ENCODE measurements at regions not wholly inside any gene's neighbourhood (a gene's known extent, or its start where the extent isn't known, plus 50 kb on each side); places are given as distances from the start of the nearest gene placed in this dataset.

DNA sequence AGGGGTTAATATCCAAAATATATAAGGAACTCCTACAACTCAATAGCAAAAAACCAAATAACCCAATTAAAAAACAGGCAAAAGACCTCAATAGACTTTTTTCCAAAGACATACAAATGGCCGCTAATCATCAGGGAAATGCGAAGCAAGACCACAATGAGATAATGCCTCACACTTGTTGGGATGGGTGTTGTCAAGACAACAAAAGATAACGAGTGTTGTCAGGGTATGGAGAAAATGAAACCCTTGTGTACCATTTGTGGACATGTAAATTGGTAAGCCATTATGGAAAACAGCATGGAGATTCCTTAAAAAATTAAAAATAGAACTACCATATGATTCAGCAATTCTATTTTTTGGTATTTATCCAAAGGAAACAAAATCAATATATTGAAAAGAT lies 620.2 kb downstream of the ACTL7B start:
- DNase-seq: no peak

DNA sequence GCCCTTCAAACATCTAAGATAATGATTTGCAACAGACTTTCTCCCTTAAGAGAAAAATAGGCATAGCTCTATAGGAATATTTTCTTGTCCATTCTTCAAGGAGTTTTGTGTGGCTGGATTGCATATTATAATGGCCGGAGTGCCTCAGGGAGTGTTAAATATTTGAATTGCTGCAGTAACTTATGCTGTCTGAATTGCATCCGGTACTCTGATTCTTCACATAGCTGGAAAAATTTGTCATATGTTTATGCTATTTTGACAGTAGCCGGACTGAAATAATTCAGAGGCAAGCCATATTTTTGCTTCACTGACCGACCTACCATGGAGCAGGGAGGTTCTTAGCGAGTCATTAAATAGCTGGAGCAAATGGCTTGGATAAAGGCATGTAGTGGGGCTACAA lies 621.0 kb downstream of the ACTL7B start:
- peak; percentile 45 for DNase-seq

DNA sequence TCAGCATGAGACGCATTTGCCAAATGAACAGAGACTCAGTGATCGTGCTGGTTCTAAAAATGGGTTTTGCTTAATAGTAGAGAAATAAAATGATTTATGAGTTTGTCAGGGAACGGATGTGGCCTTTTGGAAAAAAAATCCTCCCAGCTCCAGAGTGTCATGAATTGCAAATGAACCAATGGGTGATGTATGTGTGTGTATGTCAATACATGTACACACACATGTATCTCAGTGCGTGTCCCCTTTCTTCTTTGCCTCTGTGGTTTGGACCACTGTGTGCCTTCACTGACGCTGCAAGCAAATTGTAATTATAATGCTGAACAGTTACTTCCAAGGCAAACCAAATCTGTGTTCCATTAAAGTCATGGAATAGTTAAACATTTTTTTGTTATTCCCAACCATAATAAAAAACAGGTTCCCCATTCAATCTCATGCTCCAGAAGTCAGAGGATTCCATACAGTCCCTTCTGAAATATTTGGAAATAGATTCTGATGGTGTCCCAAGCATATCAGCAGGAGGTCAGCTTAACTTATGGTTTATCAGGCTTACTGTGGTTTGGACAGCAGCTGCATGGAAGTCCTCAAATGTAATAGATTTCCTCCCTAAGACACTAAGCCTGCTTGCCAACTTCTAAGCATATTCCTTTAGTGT lies 630.5 kb downstream of the ACTL7B start:
- DNase-seq: peak; percentile 63

DNA sequence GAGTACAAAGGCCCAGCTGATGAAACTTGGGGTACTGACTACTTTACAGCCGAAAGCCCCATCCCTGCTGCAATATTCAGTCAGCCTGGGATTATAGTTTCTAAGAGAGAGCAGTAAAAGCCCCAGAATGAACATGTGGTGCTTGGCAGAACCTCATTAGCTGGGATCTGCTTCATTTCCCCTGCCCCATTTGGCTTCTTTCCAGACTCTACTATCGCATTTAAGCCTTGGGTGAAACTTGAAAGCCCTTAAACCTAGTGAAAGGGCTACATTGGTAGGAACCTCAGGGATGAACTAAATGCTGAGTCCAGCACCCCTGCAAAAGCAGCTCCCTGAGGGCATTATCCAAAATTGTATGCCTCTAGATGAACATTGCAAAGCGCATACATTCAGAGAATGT lies 631.1 kb downstream of the ACTL7B start:
- DNase-seq: peak; percentile 24

DNA sequence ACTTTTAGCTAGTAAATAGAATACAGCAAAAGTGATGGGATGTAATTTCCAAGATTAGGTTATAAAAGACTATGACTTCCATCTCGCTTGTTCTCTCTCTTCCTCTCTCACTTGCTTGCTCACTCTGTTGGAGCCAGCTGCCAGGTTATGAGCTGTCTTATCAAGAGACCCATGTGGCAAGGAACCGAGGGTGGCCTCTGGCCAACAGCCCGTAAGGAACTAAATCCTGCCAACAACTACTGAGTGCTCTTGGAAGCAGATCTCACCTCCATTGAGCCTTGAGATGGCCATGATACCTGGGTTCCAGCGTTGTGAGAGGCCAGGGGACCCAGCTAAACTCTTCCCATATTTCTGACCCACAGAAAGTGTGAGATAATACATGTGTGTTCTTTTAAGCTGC lies 636.1 kb downstream of the ACTL7B start:
- DNase-seq: no peak

DNA sequence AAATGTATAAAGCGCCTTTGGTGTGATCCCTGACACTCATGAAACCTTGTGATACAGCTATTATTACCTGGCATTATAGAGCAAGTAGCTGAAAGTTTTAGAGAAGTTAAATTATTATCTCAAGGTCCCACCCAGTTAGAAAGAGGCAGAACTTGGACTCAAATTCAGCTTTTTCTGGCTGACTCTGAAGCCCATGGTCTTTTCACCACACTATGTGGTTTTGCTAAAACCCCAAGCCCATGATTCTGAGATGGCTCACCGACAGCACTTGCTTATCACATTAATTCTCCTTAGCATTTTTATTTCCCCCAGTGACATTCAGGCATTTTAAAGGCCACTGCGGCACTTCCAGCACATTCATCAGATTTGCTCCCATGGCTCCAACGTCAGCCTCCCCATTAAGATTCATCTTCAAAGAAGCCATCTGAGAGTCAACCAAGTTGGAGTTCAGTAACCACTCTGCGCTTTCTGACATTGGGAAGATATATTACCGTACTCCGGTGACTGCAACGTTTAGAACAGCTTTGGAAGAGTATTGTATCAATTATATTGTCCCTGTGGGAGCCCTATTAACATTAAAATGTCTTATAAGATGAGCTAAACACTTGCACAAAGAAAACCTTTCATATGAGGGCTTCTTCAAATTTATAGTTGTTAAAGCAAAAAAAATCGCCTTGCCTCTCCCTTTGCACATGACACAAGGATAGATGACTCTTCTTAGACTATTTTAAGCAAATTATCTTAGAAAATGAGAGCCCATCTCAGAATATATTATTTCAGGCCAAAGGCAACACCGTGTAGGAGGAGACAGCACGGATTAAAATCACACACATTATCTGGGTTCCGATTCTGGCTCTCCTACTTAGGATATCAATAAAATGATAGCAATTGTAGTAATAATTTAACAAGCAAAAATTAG lies 638.1 kb downstream of the ACTL7B start:
- no peak for DNase-seq

DNA sequence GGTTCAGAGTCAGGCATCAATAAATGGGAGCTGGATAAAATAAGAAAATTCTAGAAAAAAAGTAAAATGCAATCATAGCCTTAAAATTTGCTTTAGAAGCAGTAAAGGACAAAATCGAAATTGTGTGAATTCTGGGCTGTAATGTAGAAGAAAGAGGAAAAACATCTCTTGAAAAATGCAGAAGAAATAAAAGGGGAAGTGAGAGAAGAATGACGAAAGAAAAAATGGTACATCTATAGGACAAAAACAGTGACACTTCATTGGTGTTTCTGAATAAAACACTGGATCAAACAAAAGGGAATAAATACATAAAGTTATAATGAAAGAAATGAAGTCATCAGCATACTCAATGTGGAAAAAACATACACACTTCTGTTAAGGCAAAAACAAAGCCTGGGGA lies 642.3 kb downstream of the ACTL7B start:
- DNase-seq: no peak

DNA sequence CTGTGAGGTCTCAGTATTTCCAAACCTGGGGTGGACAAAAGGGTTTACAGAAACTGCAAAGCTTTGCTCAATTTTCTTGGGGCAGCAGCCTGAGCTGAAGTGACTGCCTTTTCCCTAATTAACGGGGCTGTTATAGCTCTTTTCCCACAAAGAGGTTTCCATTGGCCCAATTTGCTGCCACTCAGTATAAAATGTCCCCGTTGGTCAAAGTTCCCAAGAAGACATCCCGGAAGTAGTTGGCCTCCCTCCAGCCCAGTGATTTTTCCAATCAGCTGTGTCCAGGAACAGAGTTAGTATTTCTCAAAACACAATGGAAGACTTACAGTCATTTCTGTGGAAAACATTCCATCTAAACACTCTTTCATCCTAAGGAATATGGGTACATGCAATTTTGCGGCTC lies 643.6 kb downstream of the ACTL7B start:
- peak; percentile 34 for DNase-seq

DNA sequence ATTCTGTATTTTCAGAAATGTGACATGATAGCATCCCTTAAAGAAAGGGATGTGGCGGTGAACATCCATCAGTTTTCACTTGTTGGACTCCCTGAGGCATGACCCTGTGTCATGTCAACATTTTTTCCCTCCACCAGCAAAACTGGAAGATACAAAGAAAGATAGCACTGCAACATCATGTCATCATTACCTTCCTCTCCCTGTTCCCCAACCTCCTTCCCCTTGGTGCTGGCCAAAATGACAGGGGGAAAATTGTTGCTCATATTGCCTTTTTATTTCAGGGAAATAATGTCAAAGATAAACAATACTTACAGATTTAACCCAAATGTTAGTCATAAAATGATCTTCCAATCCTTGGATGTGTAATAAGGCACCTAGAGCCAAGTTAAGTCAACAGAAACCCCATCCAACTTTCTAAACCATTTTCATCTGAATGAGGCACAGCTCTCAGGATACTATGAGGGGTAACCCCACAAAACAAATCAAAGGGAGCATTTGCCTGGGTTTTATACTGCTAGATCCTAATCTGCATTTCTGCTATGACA lies 644.3 kb downstream of the ACTL7B start:
- DNase-seq: no peak

DNA sequence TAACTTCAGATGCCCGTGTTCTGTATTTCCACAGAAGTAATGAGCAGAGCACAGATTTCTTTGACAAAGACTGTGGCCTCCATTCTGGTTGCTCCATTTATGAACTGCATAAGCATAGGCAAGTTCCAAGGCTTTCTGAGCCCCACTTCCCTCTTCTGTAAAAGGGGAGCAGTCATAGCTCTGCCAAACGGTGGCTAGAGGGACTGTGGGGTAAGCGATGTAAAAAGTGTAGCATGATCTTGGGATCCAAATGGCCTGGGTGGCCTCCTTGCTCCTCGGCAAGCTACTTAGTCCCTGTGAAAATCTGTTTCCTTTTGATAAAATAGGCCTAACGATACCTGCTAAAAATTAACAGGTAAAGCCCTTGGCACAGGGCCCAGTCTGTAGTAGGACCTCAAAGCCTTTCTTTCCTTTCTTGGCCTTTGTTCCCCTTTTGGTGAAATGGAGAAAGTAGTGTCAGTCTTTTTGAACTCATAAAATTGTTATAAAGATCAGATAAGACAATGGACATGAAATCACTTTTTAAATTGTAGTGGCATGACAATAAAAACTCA lies 646.6 kb downstream of the ACTL7B start:
- DNase-seq: no peak

DNA sequence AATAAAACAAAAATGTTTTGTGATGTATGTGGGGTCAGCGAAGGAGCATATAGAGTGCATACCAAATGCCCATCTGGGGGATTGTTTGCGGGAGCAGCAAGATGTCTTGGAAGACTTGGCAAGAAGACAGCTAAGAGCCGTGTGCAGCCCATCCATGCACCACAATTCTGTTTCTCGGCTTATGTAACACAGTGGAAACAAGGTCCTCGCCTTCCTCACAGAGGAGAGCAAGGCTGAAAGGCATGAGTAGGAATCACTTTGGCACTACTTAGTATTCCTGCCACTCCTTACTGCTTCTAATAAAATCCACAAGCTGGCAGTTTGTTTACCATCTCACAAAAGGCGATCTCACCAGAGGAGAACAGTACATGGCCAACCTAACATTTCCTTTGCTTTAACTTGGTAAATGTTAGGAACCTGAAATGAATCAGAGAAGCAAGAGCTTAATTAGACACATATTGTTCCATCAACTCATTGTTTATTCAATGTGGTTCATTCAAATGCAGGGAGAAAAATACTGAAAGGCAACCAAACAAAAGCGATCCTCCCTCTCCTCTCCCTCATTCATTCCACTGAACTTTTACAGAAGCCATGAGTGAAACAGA lies 648.1 kb downstream of the ACTL7B start:
- peak; percentile 64 for DNase-seq

DNA sequence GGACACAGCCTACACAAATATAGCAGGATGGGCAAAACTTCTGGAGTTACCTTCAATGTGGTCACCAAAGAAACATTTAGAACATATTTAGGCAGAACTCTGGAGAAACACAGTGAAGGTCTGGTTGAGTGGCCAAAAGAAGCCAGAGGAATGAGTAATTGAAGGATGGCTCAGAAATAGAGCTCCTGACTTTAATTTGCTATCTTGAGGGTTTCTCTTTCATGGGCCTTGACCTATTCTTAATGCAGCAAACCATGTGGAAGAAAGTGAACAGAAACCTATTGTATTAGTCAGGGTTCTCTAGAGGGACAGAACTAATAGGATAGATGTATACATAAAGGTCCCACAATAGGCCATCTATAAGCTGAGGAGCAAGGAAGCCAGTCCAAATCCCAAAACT lies 650.5 kb downstream of the ACTL7B start:
- no peak for DNase-seq

DNA sequence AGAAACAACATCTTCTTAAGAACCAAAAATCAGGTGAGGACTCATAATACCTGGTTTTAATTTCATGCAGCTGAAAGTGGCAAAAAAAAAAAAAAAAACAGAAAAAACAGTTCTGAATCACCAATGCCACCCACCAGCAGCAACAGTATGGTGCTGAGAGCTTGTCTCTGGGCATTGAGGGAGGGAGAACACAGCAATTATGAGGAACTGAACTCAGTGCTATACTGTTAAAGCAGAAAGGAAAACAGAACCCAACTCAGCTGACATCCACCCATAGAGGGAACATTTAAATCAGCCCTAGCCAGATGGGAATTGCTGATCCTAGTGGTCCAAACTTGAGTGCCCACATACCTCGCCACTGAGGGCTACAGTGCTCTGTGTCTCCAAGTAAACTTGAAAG lies 657.9 kb downstream of the ACTL7B start:
- DNase-seq: no peak

DNA sequence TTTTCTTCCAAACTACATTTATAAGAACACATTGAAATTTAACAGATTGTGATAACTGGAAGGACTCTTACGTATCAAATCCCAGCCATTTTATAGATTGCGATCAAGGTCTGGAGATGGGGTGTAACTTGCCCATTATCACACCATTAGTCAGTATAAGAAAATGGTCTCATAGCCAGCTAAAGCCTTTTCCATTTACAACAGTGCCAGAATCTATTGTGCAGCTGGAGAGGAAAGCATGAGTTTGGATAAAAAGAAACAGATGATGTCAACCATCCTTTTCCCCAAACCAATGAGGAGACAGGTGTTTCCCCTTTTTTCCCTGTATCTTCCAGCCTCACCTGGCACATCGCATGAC lies 658.8 kb downstream of the ACTL7B start:
- DNase-seq: no peak

DNA sequence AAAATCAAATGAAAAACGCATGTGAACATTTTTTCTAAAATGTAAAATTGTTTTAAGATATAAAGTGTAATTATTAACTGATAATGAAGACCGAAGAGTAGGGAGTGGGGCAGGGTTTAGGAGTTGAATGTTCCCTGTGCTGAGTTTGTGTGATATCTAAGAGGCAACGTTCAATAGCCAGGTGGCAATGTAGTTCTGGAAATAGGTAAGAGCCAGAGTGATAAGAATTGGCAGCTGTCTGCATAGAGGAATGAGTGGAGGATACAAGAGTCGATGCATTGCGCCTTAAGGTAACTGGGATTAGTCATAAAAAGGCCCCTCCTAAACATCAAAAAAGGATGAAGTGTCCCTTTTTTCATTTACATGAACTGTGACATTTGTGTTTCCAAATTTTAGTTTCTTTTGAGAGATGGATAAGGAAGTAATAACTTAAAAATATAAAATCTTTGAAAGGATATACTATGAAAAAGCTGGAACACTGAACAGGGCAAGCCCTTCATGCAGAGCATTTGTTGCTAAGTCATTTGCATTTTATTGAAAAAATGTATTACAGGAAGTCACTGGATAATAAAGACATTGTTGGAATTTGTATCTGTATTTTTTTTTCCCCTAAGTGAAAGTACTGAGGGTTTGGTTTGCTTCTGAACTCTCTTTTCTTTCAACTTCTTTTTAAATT lies 659.3 kb downstream of the ACTL7B start:
- no peak for DNase-seq

DNA sequence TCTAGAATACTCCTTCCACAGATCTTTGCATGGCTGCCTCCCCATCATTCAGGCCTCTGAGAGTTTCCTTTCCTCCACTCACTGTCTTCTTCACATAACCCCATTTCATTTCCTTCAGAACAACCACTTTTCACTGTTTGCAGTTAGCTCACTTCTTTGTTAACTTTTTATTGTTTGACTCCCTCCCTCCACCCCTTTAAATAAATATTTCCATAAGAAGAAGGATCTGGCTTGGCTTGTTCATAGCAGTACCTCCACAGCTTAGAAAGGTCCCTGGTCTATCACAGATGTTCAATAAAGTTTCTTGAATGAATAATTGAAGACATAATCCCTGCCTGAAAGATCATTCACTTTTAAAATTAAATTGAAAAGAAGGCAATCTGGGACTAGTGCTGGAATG lies 661.6 kb downstream of the ACTL7B start:
- no peak for DNase-seq

DNA sequence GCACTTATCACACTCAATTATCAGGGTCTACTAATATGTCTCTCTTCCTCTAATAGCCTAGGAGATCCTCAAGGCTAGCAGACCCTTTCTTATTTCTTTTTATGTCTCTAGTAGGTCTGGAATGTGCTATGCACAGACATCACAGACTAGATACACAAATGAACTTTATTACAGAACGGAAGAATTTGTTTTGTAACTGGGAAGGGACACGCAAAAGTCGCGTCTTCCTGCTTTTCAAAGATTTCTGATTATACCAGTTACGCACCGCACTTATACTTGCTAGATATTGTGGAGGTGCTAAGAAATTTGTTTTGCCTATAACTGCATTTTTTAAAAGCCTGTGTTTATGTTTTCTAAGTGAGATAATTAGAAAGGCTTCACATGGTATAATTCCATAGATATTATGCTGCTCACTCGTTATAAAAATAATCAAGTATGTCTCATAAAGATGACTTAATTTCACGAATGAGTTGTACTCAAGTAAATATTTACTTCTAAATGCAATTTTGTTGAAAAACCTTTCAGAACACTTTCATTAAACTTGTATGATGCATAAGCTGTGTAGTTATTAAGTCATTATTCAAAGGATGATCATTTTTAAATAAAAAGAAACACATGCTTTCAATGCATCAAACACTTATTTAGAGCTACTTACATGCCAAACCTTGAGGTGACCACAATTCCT lies 662.6 kb downstream of the ACTL7B start:
- no peak for DNase-seq

DNA sequence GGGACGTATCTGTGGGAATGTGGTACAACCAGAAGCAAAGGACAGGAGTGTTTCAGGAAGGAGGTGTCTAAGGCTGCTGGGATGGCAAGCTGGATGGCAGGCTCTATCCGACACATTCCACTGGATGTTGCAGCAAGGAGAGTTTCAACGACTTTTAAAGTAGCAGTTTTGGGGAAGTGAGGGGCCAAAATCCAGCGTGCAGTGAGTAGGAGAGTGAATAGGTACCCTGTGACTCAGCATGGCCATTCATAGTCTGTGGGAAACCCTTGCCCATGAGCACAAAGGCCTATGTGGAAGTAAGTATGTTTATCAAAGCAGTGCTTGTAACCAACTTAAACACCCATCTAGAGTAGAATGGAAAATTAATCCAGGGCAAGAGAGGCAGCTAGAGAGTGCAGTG lies 664.7 kb downstream of the ACTL7B start:
- no peak for DNase-seq

DNA sequence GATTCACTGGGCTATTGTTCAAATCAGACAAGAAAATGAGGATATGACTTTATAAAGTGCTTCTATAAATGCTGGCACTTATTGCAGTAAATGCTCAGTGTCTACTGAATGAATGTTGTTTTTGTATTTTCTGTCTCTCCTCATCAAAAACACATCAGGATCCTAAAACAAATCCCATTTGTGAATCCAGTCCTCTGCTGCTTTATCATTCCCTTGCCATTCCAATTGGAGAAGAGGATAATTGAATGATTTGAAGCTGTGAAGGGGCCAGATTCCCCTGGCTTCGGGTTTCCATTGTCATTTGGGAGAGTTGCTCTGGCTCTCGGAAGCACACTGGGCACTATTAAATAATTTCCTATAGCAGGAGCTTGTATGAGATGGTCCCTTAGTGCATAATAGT lies 666.8 kb downstream of the ACTL7B start:
- no peak for DNase-seq

DNA sequence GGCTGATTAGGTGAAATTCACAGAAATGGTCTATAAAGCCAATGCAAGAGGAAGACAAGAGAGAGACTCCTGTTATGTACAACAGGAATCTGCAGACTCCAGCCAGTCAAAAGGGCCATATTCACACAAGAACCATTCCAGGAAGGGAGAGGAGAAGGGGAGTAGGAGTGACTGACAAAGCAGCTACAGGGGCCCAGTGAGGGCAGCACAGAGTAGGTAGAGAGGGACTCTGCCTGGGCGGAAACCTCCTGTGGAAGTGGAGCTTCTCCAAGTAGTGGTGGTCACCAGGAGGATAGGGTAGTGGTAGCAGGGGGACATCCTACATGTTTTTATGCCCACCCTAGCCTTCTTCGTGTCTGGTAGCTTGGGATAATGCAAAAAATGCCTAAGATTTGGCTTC lies 667.3 kb downstream of the ACTL7B start:
- DNase-seq: no peak

DNA sequence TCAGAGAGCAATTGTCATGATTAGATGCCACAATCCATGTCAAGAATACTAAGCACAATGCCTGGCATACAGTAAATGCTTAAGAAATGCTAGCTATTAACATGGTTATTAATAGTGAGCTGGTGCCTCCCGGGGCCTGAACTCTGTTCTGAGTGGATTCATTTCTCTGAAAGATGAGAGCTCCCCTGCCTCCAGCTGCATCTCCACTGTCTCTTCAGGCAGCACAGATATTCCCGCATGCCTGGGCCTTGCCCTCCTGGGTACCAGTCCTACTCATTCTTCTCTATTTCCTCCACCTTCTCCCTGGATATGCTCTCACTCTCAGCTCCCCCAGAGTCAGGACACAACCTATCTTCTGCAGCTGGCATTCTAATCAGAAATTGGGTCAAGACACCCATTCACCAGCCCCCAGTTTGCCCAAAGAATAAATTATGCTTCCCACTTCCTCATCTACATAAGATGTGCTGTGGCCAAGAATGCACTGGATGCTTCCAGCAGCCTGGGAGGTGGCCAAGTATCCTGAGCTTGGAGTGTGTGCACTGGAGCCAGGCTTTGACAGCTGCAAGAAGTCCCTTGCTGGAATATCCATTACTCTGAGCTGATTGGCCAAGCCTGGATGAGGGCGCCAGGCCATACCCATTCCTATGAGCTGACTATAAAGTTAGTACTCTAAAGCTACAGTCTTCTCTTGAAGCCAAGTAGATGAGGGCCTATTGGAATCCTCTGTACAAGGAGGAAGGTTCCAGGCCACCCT lies 669.0 kb downstream of the ACTL7B start:
- peak; percentile 97 for DNase-seq

All from tongue (tissue), 1 donor.